Neural progenitor cell (in vitro differentiated cells): ENCODE measurements at regions not wholly inside any gene's neighbourhood (a gene's known extent, or its start where the extent isn't known, plus 50 kb on each side); places are given as distances from the start of the nearest gene placed in this dataset.

Source experiments
- DNase-seq: peaks from one replicate; pipeline ENCODE4 v3.0.0-alpha.2; 2016; ENCODE audit warnings: low spot score
- H2AFZ ChIP-seq: fragments of 200-600 bp; sonication (generic); replicated peaks from 2 replicates; pipeline ENCODE4 v1.6.1; 2016; ENCODE audit warnings: antibody characterized with exemption
- H3F3A ChIP-seq: fragments of 200-600 bp; sonication (generic); 2 replicates; pipeline ENCODE4 v1.6.1; 2016; ENCODE audit warnings: antibody characterized with exemption, low read depth
- H3K27ac ChIP-seq: fragments of 200-600 bp; sonication (generic); 2 replicates; pipeline ENCODE4 v1.5.1; 2016; ENCODE audit warnings: mild to moderate bottlenecking
- H3K27me3 ChIP-seq: fragments of 200-600 bp; sonication (generic); 2 replicates; pipeline ENCODE4 v1.6.1; 2016; ENCODE audit warnings: mild to moderate bottlenecking, moderate library complexity
- H3K36me3 ChIP-seq: fragments of 200-600 bp; sonication (generic); 2 replicates; pipeline ENCODE4 v1.5.1; 2016
- H3K4me1 ChIP-seq: fragments of 200-600 bp; sonication (generic); 2 replicates; pipeline ENCODE4 v1.6.1; 2016; ENCODE audit warnings: mixed run types
- H3K4me2 ChIP-seq: fragments of 200-600 bp; sonication (generic); 2 replicates; pipeline ENCODE4 v1.6.1; 2016
- H3K4me3 ChIP-seq: fragments of 200-600 bp; sonication (generic); 2 replicates; pipeline ENCODE4 v1.5.1; 2016
- H3K79me2 ChIP-seq: fragments of 200-600 bp; sonication (generic); 2 replicates; pipeline ENCODE4 v1.6.1; 2016; ENCODE audit warnings: low read depth
- H3K9ac ChIP-seq: fragments of 200-600 bp; sonication (generic); 2 replicates; pipeline ENCODE4 v1.6.1; 2016
- H3K9me3 ChIP-seq: fragments of 200-600 bp; sonication (generic); 2 replicates; pipeline ENCODE4 v1.5.1; 2016; ENCODE audit warnings: low read depth
- H4K20me1 ChIP-seq: fragments of 200-600 bp; sonication (generic); 2 replicates; pipeline ENCODE4 v1.6.1; 2016; ENCODE audit warnings: low read depth
- H3K27ac Mint-ChIP-seq: 3 replicates; pipeline ENCODE4 v1.8.0; 2021; ENCODE audit warnings: mixed read lengths
- H3K27me3 Mint-ChIP-seq: 2 replicates; pipeline ENCODE4 v1.8.0; 2022; ENCODE audit warnings: low read depth, mild to moderate bottlenecking, inconsistent platforms, moderate library complexity, mixed read lengths; ENCODE audit not compliant: insufficient read depth
- H3K36me3 Mint-ChIP-seq: 3 replicates; pipeline ENCODE4 v1.8.0; 2021; ENCODE audit warnings: mixed read lengths
- H3K4me1 Mint-ChIP-seq: 3 replicates; pipeline ENCODE4 v1.8.0; 2021; ENCODE audit warnings: mixed read lengths
- H3K4me3 Mint-ChIP-seq: 3 replicates; pipeline ENCODE4 v1.8.0; 2021; ENCODE audit warnings: mild to moderate bottlenecking, moderate library complexity, mixed read lengths
- H3K9me3 Mint-ChIP-seq: 3 replicates; pipeline ENCODE4 v1.8.0; 2020; ENCODE audit warnings: mixed read lengths
- EZH2 ChIP-seq: fragments of 200-600 bp; sonication (generic); IDR thresholded peaks from 2 replicates; pipeline ENCODE4 v1.6.1; 2017; ENCODE audit warnings: antibody characterized with exemption, mild to moderate bottlenecking, moderate library complexity
- EZH2phosphoT487 ChIP-seq: fragments of 200-600 bp; sonication (generic); IDR thresholded peaks from 2 replicates; pipeline ENCODE4 v1.6.1; 2017; ENCODE audit warnings: antibody characterized with exemption
- TF ChIP-seq, protein P1 (sequence below): fragments of 200-600 bp; sonication (generic); IDR thresholded peaks from 2 replicates; pipeline ENCODE4 v1.5.1; 2017; ENCODE audit warnings: antibody characterized with exemption, mild to moderate bottlenecking

DNA sequence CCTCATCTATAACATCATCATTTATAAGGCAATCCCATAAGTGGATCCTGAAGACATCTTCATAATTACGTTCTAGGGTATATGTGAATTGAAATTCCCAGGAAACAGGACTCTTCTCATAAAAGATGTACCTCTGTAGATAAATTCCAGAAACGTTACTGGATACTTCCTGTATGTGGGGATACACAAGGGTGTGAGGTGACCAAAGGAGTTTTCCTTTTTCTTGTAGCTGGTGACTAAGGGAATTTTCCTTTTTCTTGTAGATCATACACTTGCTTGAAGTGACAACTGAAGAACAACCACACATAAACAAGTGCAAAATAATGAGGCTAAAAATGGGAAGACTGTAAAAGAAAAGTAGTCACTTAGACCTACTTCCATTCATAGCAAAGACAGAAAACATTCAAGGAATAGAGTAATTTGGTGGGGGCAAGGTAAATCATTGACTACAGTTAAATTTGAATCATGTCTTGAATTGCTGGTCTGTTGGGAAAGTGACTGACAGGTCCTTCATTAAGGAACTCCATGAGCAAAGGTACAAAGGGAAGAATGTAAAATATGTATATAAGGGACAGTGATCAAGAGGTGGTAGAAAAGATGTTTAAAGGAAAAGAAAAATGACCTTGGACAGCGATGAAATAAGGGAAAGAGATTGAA is 53.2 kb upstream of the UBE2E3 start:
- no peak overlapping the region for H3K4me3 Mint-ChIP-seq
- H3K9me3 Mint-ChIP-seq = no peaks in the 10 kb centered on the region
- H3K9ac ChIP-seq = no peak overlapping the region
- H4K20me1 ChIP-seq = no peaks in the 10 kb centered on the region
- no peak overlapping the region for H2AFZ ChIP-seq
- no peaks in the 10 kb centered on the region for H3F3A ChIP-seq
- H3K27ac Mint-ChIP-seq = no peak overlapping the region
- H3K4me3 ChIP-seq = no peak overlapping the region
- H3K4me1 ChIP-seq = no peaks in the 10 kb centered on the region
- no peaks in the 10 kb centered on the region for H3K79me2 ChIP-seq
- DNase-seq = no peak
- H3K4me2 ChIP-seq = no peak overlapping the region
- no peaks in the 10 kb centered on the region for H3K27me3 Mint-ChIP-seq
- H3K36me3 ChIP-seq = no peaks in the 10 kb centered on the region
- no peaks in the 10 kb centered on the region for H3K4me1 Mint-ChIP-seq
- H3K36me3 Mint-ChIP-seq = no peaks in the 10 kb centered on the region
- H3K27ac ChIP-seq = no peak overlapping the region
- H3K9me3 ChIP-seq = no peaks in the 10 kb centered on the region
- H3K27me3 ChIP-seq = no peaks in the 10 kb centered on the region
- no peak for TF ChIP-seq EZH2
- TF ChIP-seq EZH2phosphoT487 = no peak
- TF ChIP-seq, protein P1, sequence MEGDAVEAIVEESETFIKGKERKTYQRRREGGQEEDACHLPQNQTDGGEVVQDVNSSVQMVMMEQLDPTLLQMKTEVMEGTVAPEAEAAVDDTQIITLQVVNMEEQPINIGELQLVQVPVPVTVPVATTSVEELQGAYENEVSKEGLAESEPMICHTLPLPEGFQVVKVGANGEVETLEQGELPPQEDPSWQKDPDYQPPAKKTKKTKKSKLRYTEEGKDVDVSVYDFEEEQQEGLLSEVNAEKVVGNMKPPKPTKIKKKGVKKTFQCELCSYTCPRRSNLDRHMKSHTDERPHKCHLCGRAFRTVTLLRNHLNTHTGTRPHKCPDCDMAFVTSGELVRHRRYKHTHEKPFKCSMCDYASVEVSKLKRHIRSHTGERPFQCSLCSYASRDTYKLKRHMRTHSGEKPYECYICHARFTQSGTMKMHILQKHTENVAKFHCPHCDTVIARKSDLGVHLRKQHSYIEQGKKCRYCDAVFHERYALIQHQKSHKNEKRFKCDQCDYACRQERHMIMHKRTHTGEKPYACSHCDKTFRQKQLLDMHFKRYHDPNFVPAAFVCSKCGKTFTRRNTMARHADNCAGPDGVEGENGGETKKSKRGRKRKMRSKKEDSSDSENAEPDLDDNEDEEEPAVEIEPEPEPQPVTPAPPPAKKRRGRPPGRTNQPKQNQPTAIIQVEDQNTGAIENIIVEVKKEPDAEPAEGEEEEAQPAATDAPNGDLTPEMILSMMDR = no peak

DNA sequence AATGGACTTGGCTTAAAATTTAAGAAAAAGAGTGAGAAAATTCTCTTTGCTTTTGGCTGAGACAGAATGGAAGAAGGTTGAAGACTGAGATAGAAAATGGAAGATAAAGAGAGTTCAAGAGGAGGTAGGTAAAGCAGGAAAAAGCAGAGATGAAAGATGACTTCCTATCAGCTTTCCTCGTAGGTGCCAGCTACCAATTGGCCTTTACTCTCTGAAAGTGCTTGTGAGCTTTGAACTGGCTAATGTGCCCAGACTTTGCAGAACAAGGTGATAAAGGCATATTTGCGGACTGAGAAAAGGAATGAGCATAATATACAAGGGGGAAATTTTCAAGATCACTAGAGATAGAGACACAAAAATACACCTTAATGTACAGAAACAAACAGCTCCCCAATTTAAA is 54.7 kb upstream of the UBE2E3 start:
- H3K9me3 Mint-ChIP-seq = no peaks in the 10 kb centered on the region
- no peak overlapping the region for H3K4me3 Mint-ChIP-seq
- no peak for DNase-seq
- Histone ChIP-seq H3K9me3 (no peaks in the 10 kb centered on the region), H3K9ac (no peak overlapping the region), H3K36me3 (no peaks in the 10 kb centered on the region), H3F3A (no peaks in the 10 kb centered on the region), H3K27ac (no peak overlapping the region), H3K4me2 (no peak overlapping the region), H3K79me2 (no peaks in the 10 kb centered on the region), H4K20me1 (no peaks in the 10 kb centered on the region), H3K27me3 (no peaks in the 10 kb centered on the region), H3K4me1 (no peaks in the 10 kb centered on the region), H3K4me3 (no peak overlapping the region), H2AFZ (no peak overlapping the region)
- no peaks in the 10 kb centered on the region for H3K4me1 Mint-ChIP-seq
- TF ChIP-seq, protein P1 = no peak
- no peak for TF ChIP-seq EZH2phosphoT487
- TF ChIP-seq EZH2 = no peak
- H3K27me3 Mint-ChIP-seq = no peaks in the 10 kb centered on the region
- H3K36me3 Mint-ChIP-seq = no peaks in the 10 kb centered on the region
- no peak overlapping the region for H3K27ac Mint-ChIP-seq

DNA sequence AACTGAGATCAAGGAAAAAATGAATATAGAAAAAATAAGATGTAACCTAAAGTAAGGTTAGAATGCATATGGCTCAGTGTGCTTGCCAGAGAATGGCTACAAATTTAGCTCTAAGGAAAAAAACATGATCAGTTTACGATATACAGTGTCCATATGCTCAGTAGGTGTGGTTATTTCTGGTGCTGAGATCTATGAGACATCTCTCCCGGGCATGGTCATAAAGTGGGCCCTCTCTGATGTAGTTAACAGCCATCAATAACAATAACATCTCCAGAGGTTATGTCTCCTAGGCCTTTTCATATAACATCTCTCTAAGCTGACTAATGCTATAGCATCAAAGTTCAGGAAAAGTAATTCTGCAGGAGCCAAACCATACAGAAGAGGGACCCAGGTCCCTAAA is 56.3 kb upstream of the UBE2E3 start:
- Mint-ChIP-seq H3K27ac (no peak overlapping the region), H3K36me3 (no peaks in the 10 kb centered on the region), H3K4me3 (no peak overlapping the region), H3K4me1 (no peaks in the 10 kb centered on the region), H3K9me3 (no peaks in the 10 kb centered on the region), H3K27me3 (no peaks in the 10 kb centered on the region)
- no peaks in the 10 kb centered on the region for H3K27me3 ChIP-seq
- H3K4me3 ChIP-seq = no peak overlapping the region
- no peaks in the 10 kb centered on the region for H3K9me3 ChIP-seq
- DNase-seq = no peak
- no peaks in the 10 kb centered on the region for H3K36me3 ChIP-seq
- no peaks in the 10 kb centered on the region for H3F3A ChIP-seq
- no peak overlapping the region for H3K27ac ChIP-seq
- no peak overlapping the region for H3K4me2 ChIP-seq
- H3K4me1 ChIP-seq = no peaks in the 10 kb centered on the region
- H3K9ac ChIP-seq = no peak overlapping the region
- TF ChIP-seq EZH2phosphoT487 = no peak
- TF ChIP-seq, protein P1 = no peak
- no peak for TF ChIP-seq EZH2
- no peak overlapping the region for H2AFZ ChIP-seq
- H4K20me1 ChIP-seq = no peaks in the 10 kb centered on the region
- H3K79me2 ChIP-seq = no peaks in the 10 kb centered on the region
